Neural progenitor cell (in vitro differentiated cells): ENCODE measurements at regions not wholly inside any gene's neighbourhood (a gene's known extent, or its start where the extent isn't known, plus 50 kb on each side); places are given as distances from the start of the nearest gene placed in this dataset.

Experiments used
- CTCF ChIP-seq: fragments of 200-600 bp; sonication (generic); IDR thresholded peaks from 2 replicates; pipeline ENCODE4 v1.5.1; 2017; ENCODE audit warnings: antibody characterized with exemption, mild to moderate bottlenecking
- EZH2 ChIP-seq: fragments of 200-600 bp; sonication (generic); IDR thresholded peaks from 2 replicates; pipeline ENCODE4 v1.6.1; 2017; ENCODE audit warnings: antibody characterized with exemption, mild to moderate bottlenecking, moderate library complexity

GRCh38 chr10:117656385-117657367 lies 114.1 kb downstream of the EMX2 start:
- TF ChIP-seq EZH2 (no peak), CTCF (no peak)
